ENCODE measurements at regions not wholly inside any gene's neighbourhood (a gene's known extent, or its start where the extent isn't known, plus 50 kb on each side); places are given as distances from the start of the nearest gene placed in this dataset.

- no peak overlapping the region for H2BK20ac ChIP-seq (ENCODE audit: low read depth, low read length, poor library complexity, severe bottlenecking)
- H3K9ac ChIP-seq (ENCODE audit: extremely low read depth, insufficient read length, low read length): no peak overlapping the region
- H3K9me3 Mint-ChIP-seq: no peaks in the 10 kb centered on the region
- H2BK12ac ChIP-seq (ENCODE audit: insufficient read length, low read depth, low read length): no peak overlapping the region
- peaks cover 12 to 18% of the 10 kb centered on the region in 2 experiments for H3K4me1 Mint-ChIP-seq
- H3K27ac ChIP-seq (ENCODE audit: insufficient read length, low read depth, low read length): no peak overlapping the region
- no peak overlapping the region for H3K4ac ChIP-seq (ENCODE audit: low read depth, low read length)
- H3K9me3 ChIP-seq (ENCODE audit: control insufficient read depth, low read depth, low read length): no peaks in the 10 kb centered on the region
- no peak overlapping the region for H3K4me3 Mint-ChIP-seq
- no peaks in the 10 kb centered on the region for H3K79me2 ChIP-seq (ENCODE audit: insufficient read depth, low read length)
- TF ChIP-seq CTCF (conservative IDR thresholded peaks at IDR 0.05): no peak
- DNase-seq: no peak
- H3K27me3 ChIP-seq (ENCODE audit: insufficient read depth, low read length): no peaks in the 10 kb centered on the region
- no peak overlapping the region; the same call in 1 of the 2 replicates for H3K14ac ChIP-seq (ENCODE audit: insufficient read depth, low read length)
- no peak overlapping the region for H4K8ac ChIP-seq (replicated peaks; ENCODE audit: insufficient read length, low read depth, low read length)
- H2AK5ac ChIP-seq (ENCODE audit: insufficient read length, low read length): no peak overlapping the region
- no peak overlapping the region for H3K18ac ChIP-seq (ENCODE audit: insufficient read length, low read depth, low read length)
- H2BK5ac ChIP-seq (ENCODE audit: insufficient read length, low read length): no peak overlapping the region
- H3K36me3 Mint-ChIP-seq (ENCODE audit: insufficient read depth in 1 of 3, low read depth in 3 of 3): no peaks in the 10 kb centered on the region; a peak in 1 of 7 replicates
- H3K27ac Mint-ChIP-seq: no peak overlapping the region
- peaks cover 8% of the 10 kb centered on the region; the same call in 1 of the 2 replicates for H3K4me1 ChIP-seq (ENCODE audit: insufficient read depth, low read length)
- no peak overlapping the region for H3K23ac ChIP-seq (ENCODE audit: insufficient read length, low read depth, low read length)
- no peak overlapping the region for H3K56ac ChIP-seq (ENCODE audit: insufficient read length, low read depth, low read length)
- no peak overlapping the region for H3T11ph ChIP-seq (ENCODE audit: low read length)
- no peaks in the 10 kb centered on the region; the same call in 1 of the 2 replicates for H3K27me3 Mint-ChIP-seq (ENCODE audit: low read depth)
- H4K20me1 ChIP-seq (ENCODE audit: control insufficient read depth, insufficient read depth, insufficient read length): no peaks in the 10 kb centered on the region
- no peak overlapping the region for H2AFZ ChIP-seq (ENCODE audit: low read length)
- H4K5ac ChIP-seq (ENCODE audit: insufficient read length, low read depth, low read length): no peak overlapping the region
- H2BK120ac ChIP-seq (ENCODE audit: low read depth, low read length, poor library complexity, severe bottlenecking): no peak overlapping the region
- no peak overlapping the region for H4K91ac ChIP-seq (ENCODE audit: insufficient read length, low read depth, low read length)
- no peaks in the 10 kb centered on the region for H3K79me1 ChIP-seq (ENCODE audit: insufficient read depth, low read depth, low read length, poor library complexity, severe bottlenecking)
- no peak overlapping the region for H3K4me2 ChIP-seq (ENCODE audit: insufficient read depth, insufficient read length, low read length)
- H3K23me2 ChIP-seq (ENCODE audit: insufficient read length, low read depth, low read length, poor library complexity, severe bottlenecking): no peaks in the 10 kb centered on the region
- H2BK15ac ChIP-seq (ENCODE audit: low read depth, low read length): no peak overlapping the region
Observed at GRCh38 chr5:148928141-148928540, 101.7 kb downstream of the ADRB2 start.
